GM13977 (cell line): ENCODE measurements at regions not wholly inside any gene's neighbourhood (a gene's known extent, or its start where the extent isn't known, plus 50 kb on each side); places are given as distances from the start of the nearest gene placed in this dataset.

Experiments
- DNase-seq: peaks from one replicate; pipeline ENCODE4 v3.0.0; 2012; ENCODE audit warnings: low spot score
- in situ Hi-C: fragments of 300-500 bp; cut with MboI; formaldehyde crosslinking; loops from one replicate; pipeline ENCODE4 v1.12.0; 2022; ENCODE audit warnings: low sequenced_read_pairs, low pct_unique_long_range_greater_than_20kb, mixed read lengths, inconsistent platforms; ENCODE audit not compliant: unreplicated experiment
- TF ChIP-seq, protein P1 (sequence below): IDR thresholded peaks from 2 replicates; pipeline ENCODE4 v1.5.1; 2012; ENCODE audit warnings: mild to moderate bottlenecking, control low read depth; ENCODE audit not compliant: insufficient read depth; ENCODE audit errors: extremely low read depth, missing control alignments

DNA sequence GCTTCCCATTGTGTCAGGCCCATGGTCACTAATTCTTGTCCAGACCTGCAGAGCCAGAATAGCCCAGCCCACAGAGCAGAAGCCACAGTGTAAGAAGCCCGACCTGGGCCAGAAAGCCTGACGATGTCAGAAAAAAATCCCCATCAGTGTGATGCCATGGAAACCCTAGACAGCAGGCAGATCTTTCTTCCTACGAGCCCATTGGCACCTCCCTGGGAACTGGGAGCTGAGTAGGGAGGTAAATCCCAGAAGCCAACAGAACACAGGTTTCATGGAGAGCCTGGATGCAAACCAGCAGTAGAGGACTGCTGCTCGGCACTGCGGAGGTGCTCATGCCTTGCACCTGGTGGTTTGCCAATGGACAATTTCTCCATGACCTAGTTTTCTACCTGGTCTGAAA is 82.2 kb upstream of the SLC22A16 start:
- in situ Hi-C loops: no loop called here
- TF ChIP-seq, protein P1, sequence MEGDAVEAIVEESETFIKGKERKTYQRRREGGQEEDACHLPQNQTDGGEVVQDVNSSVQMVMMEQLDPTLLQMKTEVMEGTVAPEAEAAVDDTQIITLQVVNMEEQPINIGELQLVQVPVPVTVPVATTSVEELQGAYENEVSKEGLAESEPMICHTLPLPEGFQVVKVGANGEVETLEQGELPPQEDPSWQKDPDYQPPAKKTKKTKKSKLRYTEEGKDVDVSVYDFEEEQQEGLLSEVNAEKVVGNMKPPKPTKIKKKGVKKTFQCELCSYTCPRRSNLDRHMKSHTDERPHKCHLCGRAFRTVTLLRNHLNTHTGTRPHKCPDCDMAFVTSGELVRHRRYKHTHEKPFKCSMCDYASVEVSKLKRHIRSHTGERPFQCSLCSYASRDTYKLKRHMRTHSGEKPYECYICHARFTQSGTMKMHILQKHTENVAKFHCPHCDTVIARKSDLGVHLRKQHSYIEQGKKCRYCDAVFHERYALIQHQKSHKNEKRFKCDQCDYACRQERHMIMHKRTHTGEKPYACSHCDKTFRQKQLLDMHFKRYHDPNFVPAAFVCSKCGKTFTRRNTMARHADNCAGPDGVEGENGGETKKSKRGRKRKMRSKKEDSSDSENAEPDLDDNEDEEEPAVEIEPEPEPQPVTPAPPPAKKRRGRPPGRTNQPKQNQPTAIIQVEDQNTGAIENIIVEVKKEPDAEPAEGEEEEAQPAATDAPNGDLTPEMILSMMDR: no peak

GRCh38 chr6:110557199-110557598 is 80.8 kb upstream of the SLC22A16 start:
- in situ Hi-C loops: no loop called here
- TF ChIP-seq, protein P1: no peak
- DNase-seq: no peak

More for the DNA sequence above, 82.2 kb upstream of the SLC22A16 start:
- no peak for DNase-seq

GRCh38 chr6:110556317-110557110 is 80.1 kb upstream of the SLC22A16 start:
- in situ Hi-C loops: no loop called here
- no peak for DNase-seq
- TF ChIP-seq, protein P1: no peak

GRCh38 chr6:110554966-110555460 is 78.6 kb upstream of the SLC22A16 start:
- in situ Hi-C loops: no loop called here
- DNase-seq: no peak
- TF ChIP-seq, protein P1: no peak

DNA sequence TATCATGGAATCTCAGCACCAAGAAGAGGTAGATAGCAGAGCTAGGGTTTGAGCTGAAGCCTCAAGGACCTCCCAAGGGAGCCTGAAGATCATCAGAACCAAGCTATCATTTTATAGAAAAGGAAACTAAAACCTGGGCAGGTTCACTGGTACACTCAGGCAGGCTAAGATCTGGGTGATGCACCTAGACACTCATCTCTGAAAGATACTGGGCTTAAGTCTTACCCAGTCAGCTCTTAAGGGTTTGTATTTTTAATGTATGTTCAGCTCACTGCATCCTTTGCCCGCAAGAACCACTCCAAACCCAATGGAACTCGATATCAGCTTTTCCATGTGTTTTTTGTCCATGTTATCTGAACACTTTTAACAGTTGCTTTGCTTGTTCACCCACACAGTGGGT is 78.0 kb upstream of the SLC22A16 start:
- in situ Hi-C loops: no loop called here
- no peak for DNase-seq
- TF ChIP-seq, protein P1: no peak

DNA sequence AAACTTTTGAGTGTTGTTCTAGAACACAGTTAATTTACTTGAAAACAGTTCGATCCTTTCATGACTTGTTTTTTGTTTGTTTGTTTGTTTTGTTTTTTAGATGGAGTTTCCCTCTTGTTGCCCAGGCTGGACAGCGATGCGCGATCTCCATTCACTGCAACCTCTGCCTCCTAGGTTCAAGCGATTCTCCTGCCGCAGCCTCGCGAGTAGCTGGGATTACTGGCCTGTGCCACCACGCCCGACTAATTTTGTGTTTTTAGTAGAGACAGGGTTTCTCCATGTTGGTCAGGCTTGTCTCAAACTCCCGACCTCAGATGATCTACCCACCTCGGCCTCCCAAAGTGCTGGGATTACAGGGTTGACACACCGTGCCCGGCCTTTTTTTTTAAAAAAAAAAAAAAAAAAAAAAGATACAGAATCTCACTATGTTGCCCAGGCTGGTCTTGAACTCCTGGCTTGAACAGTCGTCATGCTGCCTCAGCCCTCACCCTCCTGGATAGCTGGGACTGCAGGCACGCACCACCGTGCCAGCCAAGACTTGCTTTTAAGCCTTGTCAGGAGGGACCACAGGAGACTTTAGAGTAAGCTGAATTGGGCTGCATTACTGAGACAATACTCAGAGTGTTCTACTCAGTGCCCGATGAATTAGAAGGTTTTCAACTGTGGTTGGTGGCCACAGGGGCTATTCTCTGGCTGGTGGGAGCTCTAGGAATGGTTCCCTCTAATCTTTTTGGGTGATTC is 76.7 kb upstream of the SLC22A16 start:
- TF ChIP-seq, protein P1: no peak
- no peak for DNase-seq
- in situ Hi-C loops: no loop called here
